ENCODE measurements at regions not wholly inside any gene's neighbourhood (a gene's known extent, or its start where the extent isn't known, plus 50 kb on each side); places are given as distances from the start of the nearest gene placed in this dataset.

- Histone ChIP-seq H3K27ac (no peak overlapping the region), H3K36me3 (no peaks in the 10 kb centered on the region), H3K9me3 (no peaks in the 10 kb centered on the region), H3K4me1 (replicated peaks) (no peaks in the 10 kb centered on the region), H3K27me3 (replicated peaks; ENCODE audit: insufficient read depth) (no peaks in the 10 kb centered on the region), H3K4me3 (no peak overlapping the region)
- no peak for DNase-seq (ENCODE audit: low spot score)
- intact Hi-C loops (cut with DNase I), result no loop called here
- 33% methylated on average over 3 of the region's 3 CpGs for WGBS
- no peak for TF ChIP-seq POLR2A (IDR thresholded peaks at IDR 0.05)
- TF ChIP-seq POLR2AphosphoS5 (IDR thresholded peaks at IDR 0.05), result no peak
- no peak for TF ChIP-seq CTCF (IDR thresholded peaks at IDR 0.05)
Observed at GRCh38 chr12:76265424-76266180, 82.6 kb downstream of the BBS10 start.

DNA sequence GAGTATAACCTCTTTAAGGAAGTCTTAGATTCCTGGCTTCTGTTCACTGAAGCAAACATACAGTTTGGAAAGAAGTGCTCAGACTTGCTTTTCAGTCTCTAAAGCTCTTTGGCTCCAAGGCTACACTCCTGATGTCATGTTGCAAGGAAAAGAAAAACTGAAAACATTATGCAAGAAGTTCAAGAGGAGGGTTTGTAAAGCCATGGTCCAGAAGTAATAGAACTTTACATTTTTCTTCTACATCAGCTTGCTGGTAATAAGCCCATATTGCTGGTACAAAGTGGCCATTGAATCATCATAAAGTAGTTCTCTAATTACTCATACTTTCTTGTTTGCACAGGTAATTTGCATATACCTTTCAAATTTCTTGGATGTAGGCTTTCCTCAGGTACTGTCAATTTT, 83.6 kb downstream of the BBS10 start:
- H3K27ac ChIP-seq, result peak overlapping the region; percentile 0 to 48
- peak; percentile 40 for DNase-seq (ENCODE audit: low spot score)
- H3K36me3 ChIP-seq, result no peaks in the 10 kb centered on the region
- H3K9me3 ChIP-seq, result no peaks in the 10 kb centered on the region
- TF ChIP-seq CTCF (IDR thresholded peaks at IDR 0.05) (no peak), POLR2A (IDR thresholded peaks at IDR 0.05) (no peak), POLR2AphosphoS5 (IDR thresholded peaks at IDR 0.05) (peak; percentile 75)
- no peak overlapping the region for H3K4me3 ChIP-seq
- intact Hi-C loops (cut with DNase I), result no loop called here
- no peaks in the 10 kb centered on the region for H3K27me3 ChIP-seq (replicated peaks; ENCODE audit: insufficient read depth)
- H3K4me1 ChIP-seq (replicated peaks), result no peaks in the 10 kb centered on the region

- intact Hi-C loops (cut with DNase I), result no loop called here
- Histone ChIP-seq H3K27ac (no peak overlapping the region), H3K27me3 (replicated peaks; ENCODE audit: insufficient read depth) (no peaks in the 10 kb centered on the region), H3K36me3 (no peaks in the 10 kb centered on the region), H3K4me1 (replicated peaks) (no peaks in the 10 kb centered on the region), H3K9me3 (no peaks in the 10 kb centered on the region), H3K4me3 (no peak overlapping the region)
- TF ChIP-seq POLR2A (IDR thresholded peaks at IDR 0.05), result no peak
- no peak for TF ChIP-seq CTCF (IDR thresholded peaks at IDR 0.05)
- no peak for TF ChIP-seq POLR2AphosphoS5 (IDR thresholded peaks at IDR 0.05)
- WGBS, result 86% methylated on average over 7 of the region's 7 CpGs
- no peak for DNase-seq (ENCODE audit: low spot score)
Observed at GRCh38 chr12:76263696-76264095, 84.5 kb downstream of the BBS10 start.

- WGBS, result 16% methylated on average over 1 of the region's 1 CpG
- H3K4me1 ChIP-seq (replicated peaks), result no peaks in the 10 kb centered on the region
- no peaks in the 10 kb centered on the region for H3K27me3 ChIP-seq (replicated peaks; ENCODE audit: insufficient read depth)
- peak; percentile 42 for DNase-seq (ENCODE audit: low spot score)
- H3K9me3 ChIP-seq, result no peaks in the 10 kb centered on the region
- peak overlapping the region; percentile 65 to 72 for H3K27ac ChIP-seq
- intact Hi-C loops (cut with DNase I), result no loop called here
- H3K4me3 ChIP-seq, result no peak overlapping the region
- TF ChIP-seq POLR2AphosphoS5 (IDR thresholded peaks at IDR 0.05) (no peak), POLR2A (IDR thresholded peaks at IDR 0.05) (no peak), CTCF (IDR thresholded peaks at IDR 0.05) (no peak)
- no peaks in the 10 kb centered on the region for H3K36me3 ChIP-seq
Observed at GRCh38 chr12:76260390-76260748, 87.8 kb downstream of the BBS10 start.
